ENCODE measurements at regions not wholly inside any gene's neighbourhood (a gene's known extent, or its start where the extent isn't known, plus 50 kb on each side); places are given as distances from the start of the nearest gene placed in this dataset.

GRCh38 chr1:80244372-80244771, 1237.8 kb upstream of the ADGRL4 start:
- no peak for DNase-seq (ENCODE audit: low spot score)
- no peak for TF ChIP-seq CTCF (IDR thresholded peaks at IDR 0.05; ENCODE audit: extremely low read depth, missing control alignments)

GRCh38 chr1:80241566-80241965, 1235.0 kb upstream of the ADGRL4 start:
- no peak for TF ChIP-seq CTCF (IDR thresholded peaks at IDR 0.05; ENCODE audit: extremely low read depth, missing control alignments)
- DNase-seq (ENCODE audit: low spot score): no peak

- TF ChIP-seq CTCF (IDR thresholded peaks at IDR 0.05; ENCODE audit: extremely low read depth, missing control alignments): no peak
- DNase-seq (ENCODE audit: low spot score): no peak
Measured at GRCh38 chr1:80225510-80225909, 1219.0 kb upstream of the ADGRL4 start.

GRCh38 chr1:80221319-80221718, 1214.8 kb upstream of the ADGRL4 start:
- TF ChIP-seq CTCF (IDR thresholded peaks at IDR 0.05; ENCODE audit: extremely low read depth, missing control alignments): no peak
- DNase-seq (ENCODE audit: low spot score): no peak

GRCh38 chr1:80218112-80218511, 1211.6 kb upstream of the ADGRL4 start:
- peak; percentile 8 for DNase-seq (ENCODE audit: low spot score)
- peak; percentile 35 for TF ChIP-seq CTCF (IDR thresholded peaks at IDR 0.05; ENCODE audit: extremely low read depth, missing control alignments)

GRCh38 chr1:80217377-80217986, 1211.0 kb upstream of the ADGRL4 start:
- no peak for DNase-seq (ENCODE audit: low spot score)
- peak; percentile 14 for TF ChIP-seq CTCF (IDR thresholded peaks at IDR 0.05; ENCODE audit: extremely low read depth, missing control alignments)

- DNase-seq (ENCODE audit: low spot score): no peak
- no peak for TF ChIP-seq CTCF (IDR thresholded peaks at IDR 0.05; ENCODE audit: extremely low read depth, missing control alignments)
Measured at GRCh38 chr1:80214888-80215540, 1208.5 kb upstream of the ADGRL4 start.
